Stimulated activated CD4-positive, alpha-beta T cell treated with anti-CD3 and anti-CD28 coated beads, Interleukin-2, amount 100 ng/mL, for 48 hours (primary cell): ENCODE measurements at regions not wholly inside any gene's neighbourhood (a gene's known extent, or its start where the extent isn't known, plus 50 kb on each side); places are given as distances from the start of the nearest gene placed in this dataset.

Experiments used
- DNase-seq, 2 donors: peaks; one replicate each; pipeline ENCODE4 v3.0.0-alpha.2; 2020

GRCh38 chr13:109642358-109642757, 144.0 kb downstream of the IRS2 start:
- no peak for DNase-seq

GRCh38 chr13:109636736-109637135, 149.6 kb downstream of the IRS2 start:
- no peak for DNase-seq

- DNase-seq, result no peak
Measured at GRCh38 chr13:109631069-109631468, 155.3 kb downstream of the IRS2 start.

- DNase-seq, result no peak
Measured at GRCh38 chr13:109630271-109630670, 156.1 kb downstream of the IRS2 start.

- DNase-seq, result no peak
Measured at GRCh38 chr13:109629737-109630136, 156.6 kb downstream of the IRS2 start.

GRCh38 chr13:109628251-109628699, 158.1 kb downstream of the IRS2 start:
- DNase-seq, result no peak

- no peak for DNase-seq
Measured at GRCh38 chr13:109627649-109628048, 158.7 kb downstream of the IRS2 start.

GRCh38 chr13:109626386-109627171, 159.8 kb downstream of the IRS2 start:
- DNase-seq, result no peak

GRCh38 chr13:109625156-109625555, 161.2 kb downstream of the IRS2 start:
- no peak for DNase-seq

- no peak for DNase-seq
Measured at GRCh38 chr13:109622006-109622405, 164.4 kb downstream of the IRS2 start.

GRCh38 chr13:109615721-109616420, 170.5 kb downstream of the IRS2 start:
- DNase-seq, result no peak

- no peak for DNase-seq
Measured at GRCh38 chr13:109611912-109612691, 174.3 kb downstream of the IRS2 start.

- DNase-seq, result peak in 1 of 2 donors; percentile 13
Measured at GRCh38 chr13:109610517-109610916, 175.9 kb downstream of the IRS2 start.

- DNase-seq, result no peak
Measured at GRCh38 chr13:109608503-109608902, 177.9 kb downstream of the IRS2 start.

GRCh38 chr13:109608059-109608458, 178.3 kb downstream of the IRS2 start:
- no peak for DNase-seq

- no peak for DNase-seq
Measured at GRCh38 chr13:109606520-109606919, 179.9 kb downstream of the IRS2 start.

GRCh38 chr13:109605846-109606245, 180.5 kb downstream of the IRS2 start:
- no peak for DNase-seq

- DNase-seq, result no peak
Measured at GRCh38 chr13:109604894-109605293, 181.5 kb downstream of the IRS2 start.

GRCh38 chr13:109602356-109602755, 184.0 kb downstream of the IRS2 start:
- no peak for DNase-seq

- no peak for DNase-seq
Measured at GRCh38 chr13:109599901-109600657, 186.3 kb downstream of the IRS2 start.

GRCh38 chr13:109595471-109595870, 190.9 kb downstream of the IRS2 start:
- DNase-seq, result no peak

GRCh38 chr13:109593230-109593629, 193.2 kb downstream of the IRS2 start:
- no peak for DNase-seq

- DNase-seq, result no peak
Measured at GRCh38 chr13:109592770-109593169, 193.6 kb downstream of the IRS2 start.
